ENCODE measurements at regions not wholly inside any gene's neighbourhood (a gene's known extent, or its start where the extent isn't known, plus 50 kb on each side); places are given as distances from the start of the nearest gene placed in this dataset.

DNA sequence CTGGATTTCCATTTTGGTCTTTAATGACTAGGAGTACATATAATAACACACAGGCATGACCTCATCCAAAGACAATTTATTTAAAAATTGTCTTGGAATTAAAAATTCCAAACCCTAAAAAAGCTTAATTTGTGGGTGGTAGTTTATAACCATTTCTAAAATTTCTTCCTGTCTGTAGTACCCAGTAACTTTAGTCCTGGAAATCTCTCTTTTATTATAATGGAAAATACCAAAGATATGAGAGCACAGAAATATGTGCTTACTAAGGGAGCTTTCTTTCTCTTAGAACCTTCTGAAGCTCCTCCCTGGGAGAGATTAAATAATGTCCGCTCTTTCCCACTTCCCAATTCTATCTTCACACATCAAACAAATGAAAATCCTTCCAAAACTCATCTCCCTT lies 70.5 kb upstream of the PRL start:
- TF ChIP-seq, protein P1, sequence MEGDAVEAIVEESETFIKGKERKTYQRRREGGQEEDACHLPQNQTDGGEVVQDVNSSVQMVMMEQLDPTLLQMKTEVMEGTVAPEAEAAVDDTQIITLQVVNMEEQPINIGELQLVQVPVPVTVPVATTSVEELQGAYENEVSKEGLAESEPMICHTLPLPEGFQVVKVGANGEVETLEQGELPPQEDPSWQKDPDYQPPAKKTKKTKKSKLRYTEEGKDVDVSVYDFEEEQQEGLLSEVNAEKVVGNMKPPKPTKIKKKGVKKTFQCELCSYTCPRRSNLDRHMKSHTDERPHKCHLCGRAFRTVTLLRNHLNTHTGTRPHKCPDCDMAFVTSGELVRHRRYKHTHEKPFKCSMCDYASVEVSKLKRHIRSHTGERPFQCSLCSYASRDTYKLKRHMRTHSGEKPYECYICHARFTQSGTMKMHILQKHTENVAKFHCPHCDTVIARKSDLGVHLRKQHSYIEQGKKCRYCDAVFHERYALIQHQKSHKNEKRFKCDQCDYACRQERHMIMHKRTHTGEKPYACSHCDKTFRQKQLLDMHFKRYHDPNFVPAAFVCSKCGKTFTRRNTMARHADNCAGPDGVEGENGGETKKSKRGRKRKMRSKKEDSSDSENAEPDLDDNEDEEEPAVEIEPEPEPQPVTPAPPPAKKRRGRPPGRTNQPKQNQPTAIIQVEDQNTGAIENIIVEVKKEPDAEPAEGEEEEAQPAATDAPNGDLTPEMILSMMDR (IDR thresholded peaks at IDR 0.05) = no peak
- TF ChIP-seq POLR2A (IDR thresholded peaks at IDR 0.05) = no peak
- TF ChIP-seq EP300 (IDR thresholded peaks at IDR 0.05) = no peak
